BJ (cell line): ENCODE measurements at regions not wholly inside any gene's neighbourhood (a gene's known extent, or its start where the extent isn't known, plus 50 kb on each side); places are given as distances from the start of the nearest gene placed in this dataset.

Experiments
- CTCF ChIA-PET: fragments of 350-600 bp; formaldehyde crosslinking; extraction: SDS; loops from one replicate; lab custom pipeline; 2021; ENCODE audit warnings: antibody characterized with exemption, inconsistent platforms; lab: Yijun Ruan, JAX
- POLR2A ChIA-PET: fragments of 300-600 bp; sonication (Branson Sonifier 250); formaldehyde crosslinking; extraction: SDS; loops from one replicate; lab custom pipeline; 2021; ENCODE audit warnings: antibody characterized with exemption; lab: Charles Lee
- DNase-seq: peaks from one replicate; pipeline ENCODE4 v3.0.0-alpha.2; 2011; ENCODE audit warnings: low read depth
- H3K27me3 ChIP-seq: 2 replicates; pipeline ENCODE4 v1.6.0; 2011; ENCODE audit warnings: low read length; ENCODE audit not compliant: control insufficient read depth, insufficient read depth
- H3K36me3 ChIP-seq: 2 replicates; pipeline ENCODE4 v1.5.1; 2011; ENCODE audit warnings: low read length; ENCODE audit not compliant: control insufficient read depth, insufficient read depth
- H3K4me3 ChIP-seq: 2 replicates; pipeline ENCODE4 v1.5.1; 2011; ENCODE audit warnings: low read depth, mild to moderate bottlenecking, control low read depth, low read length
- TF ChIP-seq, protein P1 (sequence below): IDR thresholded peaks from 2 replicates; pipeline ENCODE4 v1.5.1; 2011; ENCODE audit warnings: low read depth, mild to moderate bottlenecking, control low read depth, inconsistent platforms, low read length, moderate library complexity; ENCODE audit not compliant: insufficient read depth

DNA sequence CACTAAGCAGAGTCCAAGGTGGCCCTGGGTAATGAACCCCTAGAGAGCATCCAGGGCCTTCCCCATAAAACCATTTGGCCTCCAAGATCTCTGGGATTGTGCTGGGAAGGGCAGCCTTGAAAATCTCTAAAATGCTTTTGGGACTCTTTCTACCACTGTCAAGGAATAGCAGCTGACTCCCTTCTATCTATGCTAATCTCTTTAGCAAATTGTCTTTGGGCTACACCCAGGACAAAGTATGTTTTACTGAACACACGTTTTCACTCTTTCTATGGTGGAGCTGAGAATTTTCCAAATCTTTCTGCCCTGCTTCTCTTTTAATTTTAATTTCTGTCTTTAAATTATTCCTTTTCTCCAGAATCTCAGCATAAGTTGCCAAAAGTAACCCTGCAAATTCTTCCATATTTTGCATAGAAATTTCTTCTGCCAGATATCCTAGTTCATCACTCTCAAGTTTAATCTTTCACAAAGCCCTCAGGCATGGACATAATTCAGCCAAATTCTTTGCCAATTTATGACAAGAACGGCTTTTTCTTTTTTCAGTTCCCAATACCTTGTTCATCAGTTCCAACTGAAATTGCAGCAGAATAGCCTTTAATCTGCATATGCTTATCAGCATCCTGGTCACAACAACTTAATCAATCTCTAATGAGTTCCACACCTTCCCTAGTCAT lies 687.0 kb upstream of the ADGRL4 start:
- no peak for DNase-seq
- TF ChIP-seq, protein P1, sequence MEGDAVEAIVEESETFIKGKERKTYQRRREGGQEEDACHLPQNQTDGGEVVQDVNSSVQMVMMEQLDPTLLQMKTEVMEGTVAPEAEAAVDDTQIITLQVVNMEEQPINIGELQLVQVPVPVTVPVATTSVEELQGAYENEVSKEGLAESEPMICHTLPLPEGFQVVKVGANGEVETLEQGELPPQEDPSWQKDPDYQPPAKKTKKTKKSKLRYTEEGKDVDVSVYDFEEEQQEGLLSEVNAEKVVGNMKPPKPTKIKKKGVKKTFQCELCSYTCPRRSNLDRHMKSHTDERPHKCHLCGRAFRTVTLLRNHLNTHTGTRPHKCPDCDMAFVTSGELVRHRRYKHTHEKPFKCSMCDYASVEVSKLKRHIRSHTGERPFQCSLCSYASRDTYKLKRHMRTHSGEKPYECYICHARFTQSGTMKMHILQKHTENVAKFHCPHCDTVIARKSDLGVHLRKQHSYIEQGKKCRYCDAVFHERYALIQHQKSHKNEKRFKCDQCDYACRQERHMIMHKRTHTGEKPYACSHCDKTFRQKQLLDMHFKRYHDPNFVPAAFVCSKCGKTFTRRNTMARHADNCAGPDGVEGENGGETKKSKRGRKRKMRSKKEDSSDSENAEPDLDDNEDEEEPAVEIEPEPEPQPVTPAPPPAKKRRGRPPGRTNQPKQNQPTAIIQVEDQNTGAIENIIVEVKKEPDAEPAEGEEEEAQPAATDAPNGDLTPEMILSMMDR, result no peak
- no peaks in the 10 kb centered on the region for H3K27me3 ChIP-seq
- no peaks in the 10 kb centered on the region for H3K36me3 ChIP-seq
- ChIA-PET POLR2A (no interaction called here), CTCF (interaction anchor here (0.8 kb wide), 1 partner anchor 11 kb away, joined by 3 read pairs; no protein-coding TSS in a partner anchor)
- no peak overlapping the region for H3K4me3 ChIP-seq

DNA sequence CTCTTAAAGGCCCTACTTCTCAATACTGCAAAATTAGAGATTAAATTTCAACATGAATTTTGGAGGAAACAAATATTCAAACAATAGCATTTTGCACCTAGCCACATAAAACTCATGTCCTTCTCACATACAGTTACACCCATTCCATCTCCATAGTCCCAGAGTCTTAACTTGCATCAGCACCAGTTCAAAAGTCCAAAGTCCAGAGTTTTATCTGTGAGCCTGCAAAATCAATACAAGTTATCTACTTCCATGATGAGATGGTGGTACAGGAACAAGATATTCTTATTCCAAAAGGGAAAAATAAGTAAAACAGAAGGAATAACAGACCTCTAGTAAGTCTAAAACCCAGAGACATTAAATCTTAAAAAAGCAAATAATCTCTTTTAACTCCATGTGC lies 686.0 kb upstream of the ADGRL4 start:
- DNase-seq, result no peak
- Histone ChIP-seq H3K27me3 (no peaks in the 10 kb centered on the region), H3K4me3 (no peak overlapping the region), H3K36me3 (no peaks in the 10 kb centered on the region)
- ChIA-PET CTCF (no interaction called here), POLR2A (no interaction called here)
- TF ChIP-seq, protein P1, result no peak

DNA sequence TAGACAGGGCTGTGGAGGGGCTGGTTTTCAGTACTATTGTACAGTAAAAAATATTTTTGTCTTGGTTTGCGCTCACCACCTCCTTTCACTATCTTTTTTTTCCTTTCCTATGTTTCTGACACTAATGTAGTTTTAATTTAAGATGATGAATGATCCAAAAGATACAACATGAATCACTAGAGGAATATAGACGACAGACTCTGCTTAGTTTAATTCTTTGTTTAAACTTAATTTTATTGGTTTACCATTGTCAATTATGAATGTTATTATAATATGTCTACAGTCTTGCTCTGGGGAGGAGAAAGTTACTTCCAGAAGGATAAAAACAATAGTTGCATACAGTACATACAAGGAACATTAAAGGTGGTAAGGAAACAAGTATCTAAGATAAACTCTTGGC lies 682.4 kb upstream of the ADGRL4 start:
- no peaks in the 10 kb centered on the region for H3K27me3 ChIP-seq
- CTCF ChIA-PET, result no interaction called here
- H3K4me3 ChIP-seq, result no peak overlapping the region
- POLR2A ChIA-PET, result no interaction called here
- no peaks in the 10 kb centered on the region for H3K36me3 ChIP-seq
- TF ChIP-seq, protein P1, result no peak
- DNase-seq, result no peak

DNA sequence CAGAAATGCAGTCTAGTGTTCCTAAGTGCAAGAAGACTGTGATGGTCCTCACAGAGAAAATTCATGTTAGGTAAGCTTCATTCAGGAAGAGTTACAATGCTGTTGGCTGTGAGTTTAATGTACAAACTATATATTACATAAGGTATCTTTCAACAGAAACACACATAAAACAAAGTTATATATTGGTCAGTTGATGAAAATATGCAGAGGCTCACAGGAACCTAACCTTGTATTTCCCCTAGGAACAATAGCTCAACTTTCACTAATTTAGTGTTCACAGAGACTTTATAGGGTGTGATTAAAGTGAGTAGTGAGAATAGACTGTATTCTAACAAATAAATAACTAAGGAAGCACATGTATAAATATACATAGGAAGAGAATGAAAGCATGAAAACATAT lies 676.9 kb upstream of the ADGRL4 start:
- TF ChIP-seq, protein P1, result no peak

DNA sequence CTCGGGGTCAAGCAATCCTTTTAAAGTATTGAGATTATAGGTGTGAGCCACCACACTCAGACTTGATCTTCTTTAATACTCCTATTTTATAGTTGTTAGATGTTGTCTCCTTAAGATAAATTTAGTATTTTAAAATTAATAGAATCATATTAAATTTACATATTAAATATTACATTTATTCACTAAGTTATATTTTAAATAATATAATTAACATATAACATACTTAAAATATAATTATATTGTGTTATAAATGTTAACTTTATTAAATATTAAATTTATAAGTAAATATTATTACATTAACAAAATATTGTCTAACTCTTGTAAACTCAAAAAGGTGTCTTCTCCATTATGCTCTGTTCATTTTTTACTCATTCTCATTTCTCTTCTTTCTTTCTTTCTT lies 675.9 kb upstream of the ADGRL4 start:
- H3K36me3 ChIP-seq, result no peaks in the 10 kb centered on the region
- DNase-seq, result no peak
- no peak overlapping the region for H3K4me3 ChIP-seq
- CTCF ChIA-PET, result interaction anchor here (0.7 kb wide), 1 partner anchor 11 kb away, joined by 3 read pairs; no protein-coding TSS in a partner anchor
- H3K27me3 ChIP-seq, result no peaks in the 10 kb centered on the region
- POLR2A ChIA-PET, result no interaction called here
- TF ChIP-seq, protein P1, result no peak

More for the DNA sequence above, 676.9 kb upstream of the ADGRL4 start:
- CTCF ChIA-PET, result no interaction called here
- Histone ChIP-seq H3K36me3 (no peaks in the 10 kb centered on the region), H3K4me3 (no peak overlapping the region), H3K27me3 (no peaks in the 10 kb centered on the region)
- DNase-seq, result no peak
- POLR2A ChIA-PET, result no interaction called here
